NCI-H2081 (cell line): ENCODE measurements at regions not wholly inside any gene's neighbourhood (a gene's known extent, or its start where the extent isn't known, plus 50 kb on each side); places are given as distances from the start of the nearest gene placed in this dataset.
"Not testable (repeated sequence)": the region's sequence is repeated elsewhere in the genome, so short reads cannot be mapped to it uniquely, and the experiment has no call there.

Experiments used
- DNase-seq, 2 experiments: peaks; one replicate each; lab custom pipeline; 2025; lab: John Stamatoyannopoulos, UW

GRCh38 chr4:138501614-138502013 lies 259.5 kb upstream of the SLC7A11 start:
- DNase-seq = no peak

GRCh38 chr4:138500869-138501268 lies 258.7 kb upstream of the SLC7A11 start:
- DNase-seq = no peak

GRCh38 chr4:138499627-138500026 lies 257.5 kb upstream of the SLC7A11 start:
- DNase-seq = no peak

GRCh38 chr4:138494931-138495330 lies 252.8 kb upstream of the SLC7A11 start:
- DNase-seq = peak; percentile 17 to 46

GRCh38 chr4:138494116-138494515 lies 252.0 kb upstream of the SLC7A11 start:
- no peak for DNase-seq

GRCh38 chr4:138492176-138492575 lies 250.0 kb upstream of the SLC7A11 start:
- DNase-seq = no peak

GRCh38 chr4:138488533-138488932 lies 246.4 kb upstream of the SLC7A11 start:
- DNase-seq = no peak

- no peak for DNase-seq
Measured at GRCh38 chr4:138487670-138488069, 245.5 kb upstream of the SLC7A11 start.

GRCh38 chr4:138487230-138487629 lies 245.1 kb upstream of the SLC7A11 start:
- DNase-seq = no peak

- DNase-seq = no peak
Measured at GRCh38 chr4:138485498-138485897, 243.3 kb upstream of the SLC7A11 start.

- DNase-seq = no peak
Measured at GRCh38 chr4:138475116-138475515, 233.0 kb upstream of the SLC7A11 start.

GRCh38 chr4:138473339-138473738 lies 231.2 kb upstream of the SLC7A11 start:
- no peak for DNase-seq

- no peak for DNase-seq
Measured at GRCh38 chr4:138460477-138461414, 218.6 kb upstream of the SLC7A11 start.

GRCh38 chr4:138458751-138459150 lies 216.6 kb upstream of the SLC7A11 start:
- no peak for DNase-seq

- DNase-seq = not testable (repeated sequence)
Measured at GRCh38 chr4:138456349-138456748, 214.2 kb upstream of the SLC7A11 start.

- no peak for DNase-seq
Measured at GRCh38 chr4:138455097-138455496, 212.9 kb upstream of the SLC7A11 start.

- no peak for DNase-seq
Measured at GRCh38 chr4:138452826-138453225, 210.7 kb upstream of the SLC7A11 start.

GRCh38 chr4:138451276-138451663 lies 209.1 kb upstream of the SLC7A11 start:
- DNase-seq = no peak

GRCh38 chr4:138450546-138451275 lies 208.6 kb upstream of the SLC7A11 start:
- no peak for DNase-seq

GRCh38 chr4:138449938-138450337 lies 207.8 kb upstream of the SLC7A11 start:
- no peak for DNase-seq

- DNase-seq = no peak
Measured at GRCh38 chr4:138448169-138448568, 206.0 kb upstream of the SLC7A11 start.

GRCh38 chr4:138446456-138446855 lies 204.3 kb upstream of the SLC7A11 start:
- no peak for DNase-seq

GRCh38 chr4:138445098-138445497 lies 202.9 kb upstream of the SLC7A11 start:
- DNase-seq = no peak
